GM19240 (cell line): ENCODE measurements at regions not wholly inside any gene's neighbourhood (a gene's known extent, or its start where the extent isn't known, plus 50 kb on each side); places are given as distances from the start of the nearest gene placed in this dataset.

Source experiments
- DNase-seq: peaks from one replicate; pipeline ENCODE4 v3.0.0; 2011; ENCODE audit warnings: low spot score; ENCODE audit not compliant: insufficient read length

DNA sequence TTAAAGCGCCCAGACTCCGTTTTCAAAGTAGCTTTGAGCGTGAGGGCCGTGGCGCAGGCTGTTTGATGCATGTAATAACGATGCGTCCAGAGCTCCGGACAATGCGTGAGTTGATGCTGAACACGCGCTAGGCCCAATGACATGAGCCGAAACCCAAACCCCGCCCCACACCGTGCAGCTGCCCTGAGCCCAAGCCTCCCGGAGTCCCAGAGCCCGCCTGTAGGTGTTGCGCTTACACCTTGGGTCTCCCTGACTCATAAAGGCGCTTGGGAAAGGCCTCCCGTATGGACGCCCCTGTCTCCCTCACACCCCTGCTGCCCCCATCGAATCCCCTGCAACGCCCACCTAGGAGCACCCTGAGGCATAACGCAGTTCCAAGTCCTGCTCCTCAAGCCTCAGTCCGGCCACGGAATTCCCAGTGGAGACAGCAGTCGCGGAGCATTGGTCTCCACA, 87.6 kb downstream of the ERMARD start:
- DNase-seq, result no peak

DNA sequence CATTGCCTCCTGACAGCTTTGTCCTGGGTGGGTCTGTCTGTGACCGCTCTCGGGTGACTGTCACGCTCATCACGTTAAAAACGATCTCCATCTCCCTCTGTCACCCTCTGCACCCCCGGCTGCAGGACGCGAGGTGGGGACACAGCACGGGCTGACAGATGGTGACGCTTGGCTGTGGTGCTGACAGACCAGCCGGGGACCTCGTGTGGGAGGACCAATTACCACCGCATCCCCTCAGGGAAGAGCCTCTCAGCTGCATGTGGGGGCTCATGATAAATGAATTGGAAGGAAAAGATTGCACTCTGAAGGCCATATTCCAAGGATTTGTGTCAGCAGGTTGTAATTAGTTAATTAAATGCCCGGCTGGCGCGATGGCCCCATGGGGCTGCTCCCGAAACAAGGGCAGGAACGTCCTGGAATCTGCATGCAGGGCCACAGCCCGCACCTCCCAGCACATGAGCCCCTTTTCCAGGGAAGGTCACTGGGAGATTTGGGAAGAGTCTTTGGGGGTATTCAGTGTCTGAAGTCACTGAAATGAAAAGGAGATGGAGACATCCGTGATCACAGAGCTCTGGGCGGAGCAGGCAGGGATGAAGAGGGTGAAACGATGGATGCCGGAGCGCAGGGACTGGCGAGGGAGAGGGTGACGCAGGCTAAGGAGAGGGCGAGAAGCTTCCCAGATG, 87.1 kb downstream of the ERMARD start:
- no peak for DNase-seq

DNA sequence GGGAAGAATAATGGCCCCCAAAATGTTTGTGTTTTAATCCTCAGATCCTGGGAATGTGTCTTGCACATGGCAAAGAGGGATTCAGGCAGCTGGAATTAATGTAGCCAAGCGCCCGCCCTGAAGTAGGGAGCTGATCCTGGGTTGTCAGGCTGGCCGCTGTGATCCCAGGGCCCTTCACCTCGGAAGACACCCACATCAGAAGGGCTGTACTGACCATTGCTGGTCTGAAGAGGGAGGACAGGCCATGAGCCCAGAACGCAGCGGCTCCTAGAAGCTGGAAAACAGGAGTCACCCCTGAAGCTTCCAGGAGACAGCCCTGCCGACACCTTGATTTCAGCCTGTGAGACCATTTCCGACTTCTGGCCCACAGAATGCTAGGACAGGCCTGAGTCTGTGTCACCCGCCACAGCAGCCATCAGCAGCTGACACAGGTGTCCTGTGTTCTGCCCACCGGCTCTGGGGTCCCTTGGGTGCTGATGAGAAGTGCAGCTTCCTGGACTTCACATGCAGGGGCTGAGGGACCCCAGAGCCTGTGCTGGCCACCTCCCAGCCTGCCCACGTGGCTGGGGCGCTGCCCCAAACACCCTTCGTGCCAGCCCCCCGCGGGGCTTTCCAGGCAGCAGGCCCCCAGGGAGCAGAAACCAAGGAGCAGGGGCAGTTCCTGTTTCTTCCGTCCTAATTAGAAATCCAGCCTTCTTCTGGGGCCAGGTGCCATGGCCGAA, 86.3 kb downstream of the ERMARD start:
- no peak for DNase-seq

DNA sequence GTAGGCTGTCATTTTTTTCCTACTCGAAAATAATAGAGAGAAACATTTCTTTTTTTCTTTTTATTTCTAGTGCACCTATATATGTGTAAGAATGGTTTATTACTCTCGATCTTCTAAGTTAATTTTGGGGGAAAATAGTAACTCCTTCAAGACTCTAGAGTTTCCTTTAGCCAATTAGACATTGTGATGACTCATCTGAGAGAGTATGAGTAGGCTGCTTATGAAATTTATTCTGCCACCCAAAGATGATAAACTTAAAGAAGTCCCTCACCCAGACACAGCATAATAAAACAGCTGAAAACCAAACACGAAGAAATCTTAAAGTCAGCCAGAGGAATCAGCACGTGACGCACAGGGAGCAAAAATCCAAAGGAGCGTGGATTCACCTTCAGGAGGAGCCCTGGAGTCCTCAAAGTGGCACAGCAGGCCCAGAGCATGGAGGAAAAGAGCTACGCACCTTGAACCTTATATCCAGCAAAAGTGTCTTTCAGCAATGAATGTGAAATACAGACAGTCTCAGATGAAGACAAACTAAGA, 81.9 kb downstream of the ERMARD start:
- no peak for DNase-seq

DNA sequence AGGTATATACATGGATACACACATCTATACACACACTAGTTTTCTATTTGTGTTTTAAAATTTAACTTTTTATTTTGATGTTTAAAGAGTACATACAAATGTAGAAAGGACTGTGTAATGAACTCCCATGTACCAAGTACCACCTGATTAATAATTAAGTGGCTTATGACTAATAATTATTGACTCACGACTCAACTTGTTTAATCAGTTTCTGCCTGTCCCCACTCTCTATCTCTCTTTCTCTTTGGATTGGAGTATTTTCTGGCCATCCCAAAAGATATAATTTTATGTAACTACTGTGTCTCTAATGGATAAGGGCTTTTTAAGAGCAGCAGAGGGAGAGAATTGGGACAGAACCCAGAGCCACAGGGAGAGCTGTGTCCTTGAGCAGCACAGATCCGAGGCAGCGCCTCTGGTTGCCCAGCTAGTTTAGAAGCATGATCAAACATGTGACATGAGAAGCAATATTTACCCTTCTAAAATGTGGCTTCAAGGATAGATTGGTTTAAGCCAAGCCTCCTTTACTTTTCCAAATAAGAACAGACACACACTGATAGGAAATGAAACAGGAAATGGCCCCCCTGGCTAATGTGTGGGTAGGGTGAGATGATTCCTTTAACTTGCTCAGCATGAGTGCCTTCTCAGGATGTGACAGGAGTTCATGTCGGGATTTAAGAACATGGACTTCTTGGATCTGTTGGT, 81.0 kb downstream of the ERMARD start:
- DNase-seq, result no peak

DNA sequence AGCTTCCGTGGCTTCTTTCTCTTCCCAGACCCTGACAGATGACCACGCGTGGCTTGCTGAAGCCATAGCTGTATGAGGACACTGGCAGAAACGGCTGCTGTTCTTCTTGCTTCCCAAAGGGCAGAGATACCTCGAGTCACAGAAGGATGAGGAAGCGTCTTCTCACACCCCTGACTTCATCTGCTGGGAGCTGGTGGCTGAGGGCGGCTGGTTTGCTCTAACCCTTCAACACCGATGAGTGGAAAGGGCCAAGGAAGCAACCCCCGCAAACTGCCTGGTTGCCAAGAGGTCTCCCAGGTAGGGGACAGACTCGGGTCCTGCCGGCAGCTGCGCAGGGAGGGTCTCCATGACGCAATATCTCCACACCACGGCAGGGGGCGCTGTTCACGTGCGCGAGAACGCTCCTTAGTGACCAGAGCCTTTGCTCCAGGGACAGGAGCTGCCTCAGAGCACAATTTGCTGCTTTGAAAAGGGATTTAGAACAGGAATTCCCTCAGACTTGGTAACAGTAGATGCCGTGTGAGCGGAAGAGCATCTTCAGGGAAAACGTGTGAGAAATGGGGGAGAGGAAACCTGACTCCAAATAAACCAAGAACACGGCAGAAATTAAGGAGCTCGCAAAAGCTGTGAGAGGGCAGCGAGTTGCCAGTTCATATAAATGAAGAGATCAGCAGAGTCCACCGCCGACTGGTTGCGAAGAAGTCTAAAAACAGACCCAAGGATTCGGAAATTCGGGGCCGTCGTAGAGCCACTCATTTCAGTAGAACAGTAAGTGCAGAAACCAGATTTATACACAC, 80.2 kb downstream of the ERMARD start:
- DNase-seq, result peak; percentile 41
